ENCODE measurements at regions not wholly inside any gene's neighbourhood (a gene's known extent, or its start where the extent isn't known, plus 50 kb on each side); places are given as distances from the start of the nearest gene placed in this dataset.

DNA sequence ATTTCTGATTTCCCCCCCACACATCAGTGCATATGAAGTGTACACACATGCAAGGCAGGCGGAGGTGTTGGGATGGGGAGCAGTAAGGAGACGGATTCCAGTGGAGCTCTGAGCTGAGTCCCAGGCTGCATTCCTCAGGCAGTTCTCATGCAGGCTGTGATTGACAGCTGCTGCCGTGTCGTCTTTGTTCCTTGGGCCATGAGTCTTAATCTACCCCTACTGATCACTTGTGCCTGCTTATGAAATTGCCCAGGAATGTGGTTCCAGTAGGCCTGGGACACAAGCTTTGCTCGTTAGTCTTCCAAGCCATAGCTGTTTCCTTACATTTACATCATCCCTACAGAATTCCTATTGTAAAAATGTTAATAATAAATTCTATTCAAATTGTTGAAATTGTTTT lies 1241.9 kb downstream of the UQCRFS1 start:
- no peak for TF ChIP-seq EZH2phosphoT487 (IDR thresholded peaks at IDR 0.05; ENCODE audit: borderline replicate concordance)
- TF ChIP-seq, protein P1, sequence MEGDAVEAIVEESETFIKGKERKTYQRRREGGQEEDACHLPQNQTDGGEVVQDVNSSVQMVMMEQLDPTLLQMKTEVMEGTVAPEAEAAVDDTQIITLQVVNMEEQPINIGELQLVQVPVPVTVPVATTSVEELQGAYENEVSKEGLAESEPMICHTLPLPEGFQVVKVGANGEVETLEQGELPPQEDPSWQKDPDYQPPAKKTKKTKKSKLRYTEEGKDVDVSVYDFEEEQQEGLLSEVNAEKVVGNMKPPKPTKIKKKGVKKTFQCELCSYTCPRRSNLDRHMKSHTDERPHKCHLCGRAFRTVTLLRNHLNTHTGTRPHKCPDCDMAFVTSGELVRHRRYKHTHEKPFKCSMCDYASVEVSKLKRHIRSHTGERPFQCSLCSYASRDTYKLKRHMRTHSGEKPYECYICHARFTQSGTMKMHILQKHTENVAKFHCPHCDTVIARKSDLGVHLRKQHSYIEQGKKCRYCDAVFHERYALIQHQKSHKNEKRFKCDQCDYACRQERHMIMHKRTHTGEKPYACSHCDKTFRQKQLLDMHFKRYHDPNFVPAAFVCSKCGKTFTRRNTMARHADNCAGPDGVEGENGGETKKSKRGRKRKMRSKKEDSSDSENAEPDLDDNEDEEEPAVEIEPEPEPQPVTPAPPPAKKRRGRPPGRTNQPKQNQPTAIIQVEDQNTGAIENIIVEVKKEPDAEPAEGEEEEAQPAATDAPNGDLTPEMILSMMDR (conservative IDR thresholded peaks at IDR 0.05; ENCODE audit: low read length): no peak

All from Loucy (cell line).